WERI-Rb-1 (cell line): ENCODE measurements at regions not wholly inside any gene's neighbourhood (a gene's known extent, or its start where the extent isn't known, plus 50 kb on each side); places are given as distances from the start of the nearest gene placed in this dataset.

Experiments
- DNase-seq: peaks from one replicate; pipeline ENCODE4 v3.0.0-alpha.2; 2020
- H3K27ac ChIP-seq: fragments of 250-450 bp; sonication (Bioruptor Pico); 2 replicates; pipeline ENCODE4 v1.5.1; 2020; ENCODE audit warnings: mild to moderate bottlenecking, moderate library complexity
- H3K27me3 ChIP-seq: fragments of 250-450 bp; sonication (Bioruptor Pico); 2 replicates; pipeline ENCODE4 v1.5.1; 2021; ENCODE audit warnings: mild to moderate bottlenecking, low read depth, moderate library complexity; ENCODE audit not compliant: insufficient read depth, severe bottlenecking
- H3K36me3 ChIP-seq: fragments of 250-450 bp; sonication (Bioruptor Pico); 2 replicates; pipeline ENCODE4 v1.5.1; 2020; ENCODE audit warnings: mild to moderate bottlenecking, moderate library complexity
- H3K4me3 ChIP-seq: 2 replicates; pipeline ENCODE4 v1.5.1; 2011; ENCODE audit warnings: low read depth, mild to moderate bottlenecking, control low read depth, low read length
- H3K9me3 ChIP-seq: fragments of 250-450 bp; sonication (Bioruptor Pico); 2 replicates; pipeline ENCODE4 v1.5.1; 2021; ENCODE audit warnings: mild to moderate bottlenecking, moderate library complexity; ENCODE audit not compliant: severe bottlenecking
- TF ChIP-seq, protein P1 (sequence below): IDR thresholded peaks from 2 replicates; pipeline ENCODE4 v1.5.1; 2011; ENCODE audit warnings: low read depth, mild to moderate bottlenecking, control low read depth, inconsistent platforms, low read length

DNA sequence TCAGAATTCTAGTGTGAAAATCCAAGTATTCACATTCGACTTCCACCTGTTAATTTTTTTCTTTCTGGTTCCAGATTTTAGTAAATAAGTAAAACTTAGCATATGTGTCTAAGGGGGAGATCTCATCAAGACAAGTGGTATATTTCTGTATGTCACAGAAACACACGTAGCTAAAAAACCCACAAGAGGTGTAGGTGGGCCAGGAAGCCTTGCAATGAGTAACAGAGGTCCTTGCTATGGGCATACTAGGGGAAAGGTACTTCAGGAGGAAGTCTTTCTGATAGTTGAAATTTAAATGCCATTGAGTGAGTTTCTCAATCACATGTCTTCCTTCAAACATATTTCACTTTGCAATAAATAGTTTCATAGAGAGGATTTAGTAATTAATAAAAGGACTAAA, 315.8 kb downstream of the MID1IP1 start:
- no peaks in the 10 kb centered on the region for H3K27me3 ChIP-seq
- H3K27ac ChIP-seq, result no peak overlapping the region
- TF ChIP-seq, protein P1, sequence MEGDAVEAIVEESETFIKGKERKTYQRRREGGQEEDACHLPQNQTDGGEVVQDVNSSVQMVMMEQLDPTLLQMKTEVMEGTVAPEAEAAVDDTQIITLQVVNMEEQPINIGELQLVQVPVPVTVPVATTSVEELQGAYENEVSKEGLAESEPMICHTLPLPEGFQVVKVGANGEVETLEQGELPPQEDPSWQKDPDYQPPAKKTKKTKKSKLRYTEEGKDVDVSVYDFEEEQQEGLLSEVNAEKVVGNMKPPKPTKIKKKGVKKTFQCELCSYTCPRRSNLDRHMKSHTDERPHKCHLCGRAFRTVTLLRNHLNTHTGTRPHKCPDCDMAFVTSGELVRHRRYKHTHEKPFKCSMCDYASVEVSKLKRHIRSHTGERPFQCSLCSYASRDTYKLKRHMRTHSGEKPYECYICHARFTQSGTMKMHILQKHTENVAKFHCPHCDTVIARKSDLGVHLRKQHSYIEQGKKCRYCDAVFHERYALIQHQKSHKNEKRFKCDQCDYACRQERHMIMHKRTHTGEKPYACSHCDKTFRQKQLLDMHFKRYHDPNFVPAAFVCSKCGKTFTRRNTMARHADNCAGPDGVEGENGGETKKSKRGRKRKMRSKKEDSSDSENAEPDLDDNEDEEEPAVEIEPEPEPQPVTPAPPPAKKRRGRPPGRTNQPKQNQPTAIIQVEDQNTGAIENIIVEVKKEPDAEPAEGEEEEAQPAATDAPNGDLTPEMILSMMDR, result no peak
- H3K9me3 ChIP-seq, result no peaks in the 10 kb centered on the region
- DNase-seq, result no peak
- H3K36me3 ChIP-seq, result no peaks in the 10 kb centered on the region
- H3K4me3 ChIP-seq, result no peak overlapping the region

DNA sequence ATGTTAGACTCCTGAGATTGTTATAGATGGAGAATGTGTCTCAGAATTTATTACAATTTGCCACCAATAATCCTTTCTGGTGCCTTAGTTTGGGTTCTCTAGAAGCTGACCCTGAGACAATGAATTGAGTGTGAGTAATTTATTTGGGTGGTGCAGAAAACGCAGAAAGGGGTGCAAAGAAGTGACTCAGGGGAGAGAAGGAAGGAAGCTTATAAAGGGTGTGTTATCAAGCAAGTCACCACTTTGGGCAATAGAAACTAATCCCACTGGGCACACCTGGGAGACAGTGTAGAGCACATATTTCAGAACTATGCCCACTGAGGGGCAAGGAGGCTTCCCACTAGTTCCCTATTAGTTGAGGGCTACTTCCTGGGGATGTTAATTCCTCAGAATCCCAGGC, 320.6 kb downstream of the MID1IP1 start:
- TF ChIP-seq, protein P1, result no peak
- no peak for DNase-seq
- Histone ChIP-seq H3K9me3 (no peaks in the 10 kb centered on the region), H3K4me3 (no peak overlapping the region), H3K36me3 (no peaks in the 10 kb centered on the region), H3K27me3 (no peaks in the 10 kb centered on the region), H3K27ac (no peak overlapping the region)

DNA sequence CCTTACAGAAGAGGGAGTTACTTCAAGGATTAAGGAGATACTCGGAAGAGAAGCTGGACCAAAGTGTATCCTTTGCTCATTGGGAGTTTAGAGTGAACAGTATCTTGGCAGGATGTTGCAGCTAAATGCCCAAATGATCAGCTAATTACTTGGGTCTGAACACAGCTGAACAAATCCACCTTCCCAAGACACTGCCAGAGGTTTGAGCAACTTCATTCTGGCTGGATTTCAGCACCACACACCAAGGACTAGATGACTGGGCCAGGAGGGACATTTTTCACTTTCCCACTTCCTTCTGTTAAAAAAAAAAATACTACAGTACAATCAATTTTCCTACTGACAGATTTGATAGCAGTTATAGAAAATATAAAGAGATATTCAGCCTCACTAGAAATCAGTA, 324.6 kb downstream of the MID1IP1 start:
- TF ChIP-seq, protein P1, result no peak
- no peaks in the 10 kb centered on the region for H3K9me3 ChIP-seq
- H3K27me3 ChIP-seq, result no peaks in the 10 kb centered on the region
- H3K27ac ChIP-seq, result no peak overlapping the region
- H3K36me3 ChIP-seq, result no peaks in the 10 kb centered on the region
- H3K4me3 ChIP-seq, result no peak overlapping the region
- DNase-seq, result no peak

DNA sequence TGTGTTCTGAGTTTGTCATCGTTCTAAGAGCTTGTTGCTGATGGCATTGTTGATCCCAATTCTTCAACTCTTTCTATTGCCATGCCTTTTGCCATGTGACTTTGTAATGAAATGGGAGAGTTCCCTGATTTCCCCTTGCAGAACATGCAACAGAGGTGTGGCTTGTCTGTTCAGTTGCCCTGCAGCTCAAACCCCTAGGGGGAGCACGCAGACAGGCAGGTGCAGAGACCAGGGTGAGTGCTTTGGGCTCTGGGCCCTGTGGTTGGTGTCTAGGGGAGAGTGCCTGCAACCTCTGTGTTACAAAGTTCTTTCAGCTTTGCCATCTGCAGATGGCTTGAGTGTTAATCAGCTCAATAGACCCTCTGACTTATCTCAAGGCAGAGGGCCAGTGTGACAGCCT, 332.7 kb downstream of the MID1IP1 start:
- TF ChIP-seq, protein P1, result peak; percentile 77
- DNase-seq, result peak; percentile 79
- Histone ChIP-seq H3K36me3 (no peaks in the 10 kb centered on the region), H3K4me3 (no peak overlapping the region), H3K27me3 (peaks cover 2% of the 10 kb centered on the region), H3K9me3 (no peaks in the 10 kb centered on the region), H3K27ac (no peak overlapping the region)

DNA sequence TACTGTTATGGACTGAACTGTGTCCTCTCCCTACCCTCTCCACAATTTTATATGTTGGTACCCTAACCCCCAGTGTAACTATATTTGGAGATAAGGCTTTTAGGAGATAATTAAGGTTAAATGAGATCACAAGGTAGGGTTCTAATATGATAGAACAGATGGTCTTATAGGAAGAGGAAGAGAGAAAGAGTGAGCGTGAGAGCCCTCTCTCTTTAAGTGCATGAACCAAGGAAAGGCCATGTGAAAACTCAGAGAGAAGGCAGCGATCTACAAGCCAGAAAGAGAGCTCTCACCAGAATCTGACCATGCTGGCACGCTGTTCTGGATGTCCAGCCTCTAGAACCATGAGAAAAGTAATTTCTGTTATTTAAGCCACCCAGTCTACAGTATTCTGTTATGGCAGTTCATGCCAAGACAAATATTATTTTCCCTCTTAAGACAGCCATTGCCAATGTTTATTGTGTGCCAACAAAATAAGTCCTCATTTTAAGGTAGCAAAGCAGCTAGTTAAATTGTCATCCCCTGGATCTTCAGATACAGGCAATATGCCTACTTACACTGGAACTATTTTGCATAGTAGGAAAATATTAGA, 336.2 kb downstream of the MID1IP1 start:
- H3K4me3 ChIP-seq, result no peak overlapping the region
- no peak overlapping the region for H3K27ac ChIP-seq
- H3K27me3 ChIP-seq, result peaks cover 2% of the 10 kb centered on the region
- no peak for DNase-seq
- no peaks in the 10 kb centered on the region for H3K36me3 ChIP-seq
- H3K9me3 ChIP-seq, result no peaks in the 10 kb centered on the region
- TF ChIP-seq, protein P1, result no peak

DNA sequence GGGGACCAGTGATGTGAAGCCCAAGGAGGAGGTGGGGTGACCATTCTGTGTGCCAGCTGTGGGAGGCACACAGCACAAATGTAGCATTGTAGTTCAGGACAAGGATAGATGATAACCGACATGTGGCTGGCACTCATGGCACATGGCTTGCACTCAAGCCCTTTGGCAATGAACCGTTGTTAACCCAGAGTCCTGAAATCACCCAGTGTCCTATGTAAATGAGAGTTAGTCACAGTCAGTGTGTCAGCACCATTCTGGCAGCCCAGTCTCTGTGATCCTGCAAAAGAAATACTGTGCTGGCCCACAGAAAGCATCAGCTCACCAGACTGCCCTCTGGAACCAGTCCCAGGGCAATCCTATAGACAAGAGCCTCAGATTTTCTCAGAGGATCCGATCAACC, 339.3 kb downstream of the MID1IP1 start:
- Histone ChIP-seq H3K9me3 (no peaks in the 10 kb centered on the region), H3K4me3 (no peak overlapping the region), H3K36me3 (no peaks in the 10 kb centered on the region), H3K27me3 (no peaks in the 10 kb centered on the region), H3K27ac (no peak overlapping the region)
- TF ChIP-seq, protein P1, result no peak
- DNase-seq, result no peak
